Keratinocyte (primary cell): ENCODE measurements at regions not wholly inside any gene's neighbourhood (a gene's known extent, or its start where the extent isn't known, plus 50 kb on each side); places are given as distances from the start of the nearest gene placed in this dataset.

Experiments
- DNase-seq: peaks from one replicate; pipeline ENCODE4 v3.0.0-alpha.2; 2011; ENCODE audit warnings: low read depth, missing footprints, low spot score
- FAIRE-seq: peaks from 2 replicates; lab custom pipeline; 2011; peaks lifted over from hg19 to GRCh38; lab: Jason Lieb, UNC
- H2AFZ ChIP-seq: 2 replicates; pipeline ENCODE4 v1.6.0; 2012; ENCODE audit warnings: low read length, control low read depth, inconsistent platforms; ENCODE audit not compliant: control insufficient read depth
- H3K27ac ChIP-seq: 2 replicates; pipeline ENCODE4 v1.5.1; 2011; ENCODE audit warnings: low read length; ENCODE audit not compliant: control insufficient read depth, insufficient read depth
- H3K27me3 ChIP-seq: 3 replicates; pipeline ENCODE4 v1.6.0; 2011; ENCODE audit warnings: low read length; ENCODE audit not compliant: control insufficient read depth, insufficient read depth; ENCODE audit errors: extremely low read depth
- H3K36me3 ChIP-seq, 2 experiments: 2 replicates in 1 of 2; 3 replicates in 1 of 2; pipeline ENCODE4 v1.5.1; 2011; ENCODE audit warnings: low read length in 2 of 2, mild to moderate bottlenecking in 1 of 2; ENCODE audit not compliant: control insufficient read depth in 2 of 2, insufficient read depth in 2 of 2; ENCODE audit errors: extremely low read depth in 1 of 2
- H3K4me1 ChIP-seq: 3 replicates; pipeline ENCODE4 v1.5.1; 2011; ENCODE audit warnings: low read length; ENCODE audit not compliant: control insufficient read depth, insufficient read depth; ENCODE audit errors: extremely low read depth
- H3K4me2 ChIP-seq: 3 replicates; pipeline ENCODE4 v1.6.0; 2011; ENCODE audit warnings: low read depth, low read length; ENCODE audit not compliant: control insufficient read depth, insufficient read depth; ENCODE audit errors: extremely low read depth
- H3K4me3 ChIP-seq, 3 experiments: fragments of 200-600 bp in 1 of 3; sonication (generic) in 1 of 3; 2 replicates in 2 of 3; 3 replicates in 1 of 3; pipeline ENCODE4 v1.5.1; 2011 to 2016; ENCODE audit warnings: low read length in 3 of 3, mild to moderate bottlenecking in 3 of 3, control low read depth in 2 of 3, inconsistent platforms in 1 of 3, low read depth in 1 of 3, mixed read lengths in 1 of 3, mixed run types in 1 of 3, moderate library complexity in 1 of 3; ENCODE audit not compliant: control insufficient read depth in 2 of 3, insufficient read depth in 2 of 3; ENCODE audit errors: extremely low read depth in 1 of 3
- H3K79me2 ChIP-seq: 2 replicates; pipeline ENCODE4 v1.6.0; 2012; ENCODE audit warnings: low read length; ENCODE audit not compliant: control insufficient read depth, insufficient read depth
- H3K9ac ChIP-seq: 3 replicates; pipeline ENCODE4 v1.6.0; 2011; ENCODE audit warnings: low read length; ENCODE audit not compliant: control insufficient read depth, insufficient read depth; ENCODE audit errors: extremely low read depth
- H3K9me1 ChIP-seq: 3 replicates; pipeline ENCODE4 v1.6.0; 2011; ENCODE audit warnings: low read length; ENCODE audit not compliant: control insufficient read depth, insufficient read depth; ENCODE audit errors: extremely low read depth
- H3K9me3 ChIP-seq: 2 replicates; pipeline ENCODE4 v1.5.1; 2012; ENCODE audit warnings: low read depth, low read length; ENCODE audit not compliant: control insufficient read depth
- H4K20me1 ChIP-seq: 3 replicates; pipeline ENCODE4 v1.6.0; 2011; ENCODE audit warnings: low read length; ENCODE audit not compliant: control insufficient read depth, insufficient read depth; ENCODE audit errors: extremely low read depth
- EZH2 ChIP-seq: IDR thresholded peaks from one replicate; pipeline ENCODE4 v1.6.1; 2012; ENCODE audit warnings: inconsistent platforms, mild to moderate bottlenecking, low read length, moderate library complexity
- dilution Hi-C: fragments of 300-500 bp; cut with MboI; formaldehyde crosslinking; loops from one replicate; pipeline ENCODE4 v1.7.0; 2020; ENCODE audit warnings: low sequenced_read_pairs; ENCODE audit not compliant: extremely low pct_ligation_motif_present
- TF ChIP-seq, protein P1 (sequence below), 3 experiments: IDR thresholded peaks in 1 of 3; conservative IDR thresholded peaks in 1 of 3; optimal IDR thresholded peaks in 1 of 3; 2 replicates in 2 of 3; 3 replicates in 1 of 3; pipeline versions ENCODE3 to v1.5.1; 2011; ENCODE audit warnings: low read length in 3 of 3, mild to moderate bottlenecking in 3 of 3, moderate library complexity in 2 of 3, control low read depth in 1 of 3, inconsistent platforms in 1 of 3; ENCODE audit not compliant: insufficient read depth in 2 of 3; ENCODE audit errors: extremely low read depth in 1 of 3

DNA sequence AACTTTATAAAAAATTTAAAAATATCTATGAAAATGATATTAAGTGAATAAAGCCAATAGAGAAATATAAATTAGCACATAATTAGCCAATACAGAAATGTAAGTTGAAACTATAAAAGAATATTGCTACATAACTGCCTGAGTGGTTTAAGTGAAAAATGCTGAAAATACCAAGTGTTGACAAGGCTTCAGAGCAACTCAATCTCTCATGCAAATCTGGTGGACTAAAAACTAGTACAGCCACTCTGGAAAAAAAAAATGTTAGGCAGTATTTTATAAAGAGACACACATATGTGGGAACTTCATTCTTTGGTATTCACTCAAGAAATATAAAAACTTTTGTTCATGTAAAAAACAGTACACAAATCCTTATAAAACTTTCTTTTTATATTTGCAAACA, 833.7 kb upstream of the ROBO1 start:
- Histone ChIP-seq H3K36me3 (no peaks in the 10 kb centered on the region), H3K9me1 (no peaks in the 10 kb centered on the region), H3K4me1 (no peaks in the 10 kb centered on the region), H3K4me3 (no peak overlapping the region), H3K27ac (no peak overlapping the region), H4K20me1 (no peaks in the 10 kb centered on the region), H3K9ac (no peak overlapping the region), H3K79me2 (no peaks in the 10 kb centered on the region), H3K4me2 (no peak overlapping the region), H2AFZ (no peak overlapping the region), H3K9me3 (no peaks in the 10 kb centered on the region), H3K27me3 (no peaks in the 10 kb centered on the region)
- dilution Hi-C loops: no loop called here
- no peak for DNase-seq
- TF ChIP-seq, protein P1, sequence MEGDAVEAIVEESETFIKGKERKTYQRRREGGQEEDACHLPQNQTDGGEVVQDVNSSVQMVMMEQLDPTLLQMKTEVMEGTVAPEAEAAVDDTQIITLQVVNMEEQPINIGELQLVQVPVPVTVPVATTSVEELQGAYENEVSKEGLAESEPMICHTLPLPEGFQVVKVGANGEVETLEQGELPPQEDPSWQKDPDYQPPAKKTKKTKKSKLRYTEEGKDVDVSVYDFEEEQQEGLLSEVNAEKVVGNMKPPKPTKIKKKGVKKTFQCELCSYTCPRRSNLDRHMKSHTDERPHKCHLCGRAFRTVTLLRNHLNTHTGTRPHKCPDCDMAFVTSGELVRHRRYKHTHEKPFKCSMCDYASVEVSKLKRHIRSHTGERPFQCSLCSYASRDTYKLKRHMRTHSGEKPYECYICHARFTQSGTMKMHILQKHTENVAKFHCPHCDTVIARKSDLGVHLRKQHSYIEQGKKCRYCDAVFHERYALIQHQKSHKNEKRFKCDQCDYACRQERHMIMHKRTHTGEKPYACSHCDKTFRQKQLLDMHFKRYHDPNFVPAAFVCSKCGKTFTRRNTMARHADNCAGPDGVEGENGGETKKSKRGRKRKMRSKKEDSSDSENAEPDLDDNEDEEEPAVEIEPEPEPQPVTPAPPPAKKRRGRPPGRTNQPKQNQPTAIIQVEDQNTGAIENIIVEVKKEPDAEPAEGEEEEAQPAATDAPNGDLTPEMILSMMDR (optimal IDR thresholded peaks at IDR 0.05 in 1 of 3, IDR thresholded peaks at IDR 0.05 in 1 of 3, conservative IDR thresholded peaks at IDR 0.05 in 1 of 3; ENCODE audit: extremely low read depth in 1 of 3, insufficient read depth in 2 of 3, low read length in 3 of 3): no peak
- TF ChIP-seq EZH2: no peak
- no peak for FAIRE-seq

DNA sequence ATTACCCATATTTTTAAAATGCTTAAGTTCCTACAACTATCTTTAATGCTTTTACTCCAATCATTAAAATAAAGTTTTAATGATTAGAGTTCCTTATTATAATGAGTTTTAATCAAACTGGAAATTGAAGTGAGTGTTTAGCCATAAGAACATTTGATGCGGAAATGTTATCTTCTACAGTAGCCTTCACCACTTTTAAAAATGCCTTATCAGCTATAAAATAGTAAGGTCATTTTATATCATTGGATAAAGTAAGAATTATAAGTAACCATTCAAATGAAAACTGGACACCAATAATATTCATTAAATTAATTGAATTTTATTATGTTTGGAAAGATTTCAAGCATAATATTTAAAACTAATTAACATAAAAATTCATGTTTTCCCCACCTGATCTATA, 825.0 kb upstream of the ROBO1 start:
- H4K20me1 ChIP-seq: no peaks in the 10 kb centered on the region
- no peaks in the 10 kb centered on the region for H3K27me3 ChIP-seq
- H3K27ac ChIP-seq: no peak overlapping the region
- no peak overlapping the region for H3K9ac ChIP-seq
- no peaks in the 10 kb centered on the region for H3K9me1 ChIP-seq
- H3K36me3 ChIP-seq: no peaks in the 10 kb centered on the region
- H2AFZ ChIP-seq: no peak overlapping the region
- H3K79me2 ChIP-seq: no peaks in the 10 kb centered on the region
- FAIRE-seq (no peak), DNase-seq (no peak)
- H3K4me3 ChIP-seq: no peak overlapping the region
- TF ChIP-seq, protein P1 (optimal IDR thresholded peaks at IDR 0.05 in 1 of 3, IDR thresholded peaks at IDR 0.05 in 1 of 3, conservative IDR thresholded peaks at IDR 0.05 in 1 of 3; ENCODE audit: extremely low read depth in 1 of 3, insufficient read depth in 2 of 3, low read length in 3 of 3): no peak
- no peak for TF ChIP-seq EZH2
- dilution Hi-C loops: no loop called here
- no peaks in the 10 kb centered on the region for H3K9me3 ChIP-seq
- H3K4me2 ChIP-seq: no peak overlapping the region
- H3K4me1 ChIP-seq: no peaks in the 10 kb centered on the region
